ENCODE measurements at regions not wholly inside any gene's neighbourhood (a gene's known extent, or its start where the extent isn't known, plus 50 kb on each side); places are given as distances from the start of the nearest gene placed in this dataset.
"Not testable (repeated sequence)": the region's sequence is repeated elsewhere in the genome, so short reads cannot be mapped to it uniquely, and the experiment has no call there.

GRCh38 chr19:13652810-13653590 is 111.3 kb upstream of the MRI1 start:
- no peak for DNase-seq

- DNase-seq = no peak
These were observed 117.6 kb upstream of the MRI1 start for GRCh38 chr19:13646758-13647157.

DNA sequence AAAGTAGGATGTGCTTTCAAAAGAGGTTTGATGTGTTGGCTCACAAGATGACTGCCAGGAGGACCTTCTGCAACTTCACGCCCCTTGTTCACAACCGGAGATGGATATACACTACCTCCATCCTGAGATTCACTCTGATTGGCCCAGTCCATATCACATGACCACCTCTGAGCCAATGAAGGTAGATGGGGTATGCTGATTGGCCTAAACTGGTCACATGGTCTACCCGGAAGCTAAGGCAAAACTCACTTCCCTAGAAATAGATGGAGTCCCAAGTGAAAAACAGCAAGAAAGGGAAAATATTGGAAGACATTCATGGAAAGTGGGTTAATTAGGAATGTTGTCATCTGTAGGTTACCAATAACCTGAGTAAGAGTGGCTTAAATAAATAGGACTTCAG is 119.7 kb upstream of the MRI1 start:
- no peak for DNase-seq

- no peak for DNase-seq
These were observed 123.7 kb upstream of the MRI1 start for GRCh38 chr19:13640611-13641010.

- DNase-seq = no peak
These were observed 124.9 kb upstream of the MRI1 start for GRCh38 chr19:13639342-13639929.

DNA sequence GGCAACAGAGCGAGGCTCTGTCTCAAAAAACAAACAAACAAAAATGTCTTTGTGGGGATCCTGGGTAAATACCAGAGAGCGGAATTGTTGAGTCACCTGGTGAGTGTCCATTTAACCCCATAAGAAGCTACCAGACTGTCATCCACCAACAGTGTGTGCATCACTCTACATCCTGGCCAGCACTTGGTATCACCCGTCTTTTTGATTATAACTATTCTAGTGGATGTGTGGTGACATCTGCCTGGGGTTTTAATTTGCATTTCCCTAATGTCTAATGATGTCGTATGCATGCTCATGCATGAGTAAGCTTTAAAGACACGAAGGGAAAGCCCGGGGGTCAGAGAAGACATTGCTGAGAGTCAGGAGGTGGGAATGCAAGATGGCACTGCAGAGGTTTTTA is 126.7 kb upstream of the MRI1 start:
- no peak for DNase-seq

- DNase-seq = no peak
These were observed 128.4 kb upstream of the CACNA1A start for GRCh38 chr19:13634658-13635057.

DNA sequence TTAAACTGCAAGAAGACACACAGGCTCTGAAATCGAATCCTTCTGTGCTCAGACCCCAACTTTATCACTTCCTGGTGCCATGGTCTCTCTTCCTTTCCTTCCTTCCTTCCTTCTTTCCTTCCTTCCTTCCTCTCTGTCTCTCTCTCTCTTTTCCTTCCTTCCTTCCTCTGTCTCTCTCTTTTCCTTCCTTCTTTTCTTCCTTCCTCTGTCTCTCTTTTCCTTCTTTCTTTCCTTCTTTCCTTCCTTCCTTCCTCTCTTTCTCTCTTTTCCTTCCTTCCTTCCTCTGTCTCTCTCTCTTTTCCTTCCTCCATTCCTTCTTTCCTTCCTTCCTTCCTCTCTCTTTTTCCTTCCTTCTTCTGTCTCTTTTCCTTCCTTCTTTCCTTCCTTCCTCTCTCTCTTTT is 127.2 kb upstream of the CACNA1A start:
- DNase-seq = no peak

GRCh38 chr19:13633109-13633508 is 126.8 kb upstream of the CACNA1A start:
- peak; percentile 97 to 99 for DNase-seq

DNA sequence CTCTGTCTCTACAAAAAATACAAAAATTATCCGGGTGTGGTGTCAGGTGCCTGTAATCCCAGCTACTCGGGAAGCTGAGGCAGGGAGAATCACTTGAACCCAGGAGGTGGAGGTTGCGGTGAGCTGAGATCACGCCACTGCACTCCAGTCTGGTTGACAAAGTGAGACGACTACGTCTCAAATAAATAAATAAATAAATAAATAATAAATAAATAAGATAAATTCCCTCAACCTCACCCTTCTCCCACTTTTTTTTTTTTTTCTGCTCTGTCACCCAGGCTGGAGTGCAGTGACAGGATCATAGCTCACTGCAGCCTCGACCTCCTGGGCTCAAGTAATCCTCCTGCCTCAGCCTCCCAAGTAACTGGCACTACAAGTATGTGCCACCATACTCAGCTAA is 125.9 kb upstream of the CACNA1A start:
- DNase-seq = not testable (repeated sequence)

- no peak for DNase-seq
These were observed 123.5 kb upstream of the CACNA1A start for GRCh38 chr19:13629687-13630357.

- no peak for DNase-seq
These were observed 121.3 kb upstream of the CACNA1A start for GRCh38 chr19:13627531-13627930.

DNA sequence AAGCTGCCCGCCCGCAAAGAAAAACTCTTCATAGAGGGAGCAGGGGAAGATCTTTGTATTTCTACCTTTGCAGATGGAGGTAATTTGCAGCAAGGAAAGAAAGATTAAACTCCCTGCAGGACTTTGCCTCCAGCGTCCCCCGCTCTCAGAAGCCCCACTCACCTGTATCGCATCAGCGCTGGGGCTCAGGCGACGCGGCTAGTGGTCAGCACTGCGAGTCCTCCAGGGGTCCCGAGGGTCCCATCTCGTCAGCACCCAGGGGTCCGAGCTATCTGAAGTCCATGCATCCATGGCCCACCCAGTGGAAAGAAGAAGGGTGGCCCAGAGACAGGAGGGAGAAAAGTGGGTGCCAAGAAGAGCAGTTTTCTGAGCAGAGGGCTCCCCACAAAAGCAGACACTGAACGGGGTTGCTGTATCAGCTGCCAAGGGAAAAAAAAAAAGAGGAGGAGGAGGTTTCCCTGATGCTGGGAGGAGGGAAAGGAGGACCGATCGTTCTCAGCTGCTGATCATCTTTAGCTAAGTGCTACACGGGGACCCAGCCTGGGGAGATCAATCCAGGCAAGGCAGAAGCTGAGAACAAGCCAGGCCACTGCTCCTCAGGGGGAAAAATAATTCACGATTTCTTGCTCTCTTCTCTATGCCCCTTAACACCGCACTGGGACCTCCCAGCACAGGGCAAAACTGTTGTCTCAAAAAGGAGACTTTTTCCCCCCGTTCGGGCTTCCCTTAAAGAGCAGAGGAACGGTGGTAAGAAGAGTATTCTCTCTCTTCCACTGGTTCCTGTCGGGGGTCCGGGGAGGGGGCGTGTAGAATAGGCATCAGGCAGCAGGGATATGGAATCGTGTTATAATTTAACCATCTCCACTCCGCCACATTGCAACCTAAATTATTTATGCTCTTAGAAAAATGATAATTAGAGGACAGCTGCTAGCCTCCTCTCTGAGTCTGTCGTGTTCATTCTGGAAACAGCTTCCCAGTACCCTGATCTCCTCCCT is 117.7 kb upstream of the CACNA1A start:
- DNase-seq = no peak

- no peak for DNase-seq
These were observed 116.8 kb upstream of the CACNA1A start for GRCh38 chr19:13622766-13623715.

DNA sequence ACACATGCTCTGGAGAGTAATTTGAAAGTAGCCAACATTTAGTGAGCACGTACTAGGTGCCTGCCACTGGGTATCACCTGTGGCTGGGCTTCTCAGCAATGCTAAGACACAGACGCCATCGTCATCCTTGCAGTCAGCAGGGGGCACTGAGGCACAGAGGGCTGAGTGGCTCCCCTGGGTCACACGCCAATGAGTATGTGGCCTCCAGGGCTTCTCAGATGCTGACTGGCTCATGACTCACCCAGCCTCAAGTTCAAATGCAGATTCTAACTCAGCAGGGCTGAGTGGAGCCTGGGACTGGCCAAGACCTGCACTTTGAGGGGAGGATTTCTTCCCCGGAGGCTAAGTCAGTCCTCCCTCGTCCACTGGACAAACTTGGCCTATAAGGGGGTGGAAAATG is 115.1 kb upstream of the CACNA1A start:
- DNase-seq = no peak

DNA sequence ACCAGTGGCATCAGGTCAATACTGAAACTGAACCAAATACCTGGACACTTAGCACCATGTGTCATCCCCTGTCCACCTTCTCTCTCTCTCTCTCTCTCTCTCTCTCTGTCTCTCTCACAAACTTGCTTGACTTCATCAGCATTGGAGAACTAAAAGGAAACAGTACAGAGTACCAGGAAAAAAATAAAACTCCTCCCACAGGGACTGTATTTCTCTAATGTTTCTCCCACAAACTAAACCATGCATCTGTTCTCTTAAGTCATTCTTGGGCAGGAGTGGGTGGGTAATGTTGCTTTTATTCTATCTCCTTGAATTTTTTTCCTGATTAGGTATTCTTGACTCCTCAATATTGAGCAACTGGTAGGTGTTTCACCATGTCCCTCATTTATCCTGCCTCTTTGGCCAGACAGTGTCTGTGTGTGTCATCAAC is 112.9 kb upstream of the CACNA1A start:
- no peak for DNase-seq

GRCh38 chr19:13615890-13616289 is 109.6 kb upstream of the CACNA1A start:
- DNase-seq = peak in 1 of 2 experiments; percentile 28

DNA sequence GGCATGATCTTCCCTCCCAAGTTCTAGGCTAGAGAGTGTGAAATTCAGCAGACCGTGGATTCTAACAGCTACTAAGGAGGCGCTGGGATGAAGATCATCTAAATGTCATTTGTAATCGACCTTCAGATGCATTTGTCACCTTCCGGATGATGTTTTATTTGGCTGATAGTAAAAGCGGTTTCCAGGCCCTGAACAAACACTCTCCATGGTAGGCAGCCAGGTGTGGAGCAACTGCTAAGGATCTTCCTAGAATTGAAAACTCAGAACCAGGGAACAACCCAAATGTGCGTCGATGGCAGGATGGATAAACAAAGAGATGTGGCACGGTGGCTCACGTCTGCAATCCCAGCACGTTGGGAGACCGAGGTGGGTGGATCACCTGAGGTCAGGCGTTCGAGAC is 107.2 kb upstream of the CACNA1A start:
- peak; percentile 88 to 90 for DNase-seq

GRCh38 chr19:13611596-13611995 is 105.3 kb upstream of the CACNA1A start:
- DNase-seq = no peak

DNA sequence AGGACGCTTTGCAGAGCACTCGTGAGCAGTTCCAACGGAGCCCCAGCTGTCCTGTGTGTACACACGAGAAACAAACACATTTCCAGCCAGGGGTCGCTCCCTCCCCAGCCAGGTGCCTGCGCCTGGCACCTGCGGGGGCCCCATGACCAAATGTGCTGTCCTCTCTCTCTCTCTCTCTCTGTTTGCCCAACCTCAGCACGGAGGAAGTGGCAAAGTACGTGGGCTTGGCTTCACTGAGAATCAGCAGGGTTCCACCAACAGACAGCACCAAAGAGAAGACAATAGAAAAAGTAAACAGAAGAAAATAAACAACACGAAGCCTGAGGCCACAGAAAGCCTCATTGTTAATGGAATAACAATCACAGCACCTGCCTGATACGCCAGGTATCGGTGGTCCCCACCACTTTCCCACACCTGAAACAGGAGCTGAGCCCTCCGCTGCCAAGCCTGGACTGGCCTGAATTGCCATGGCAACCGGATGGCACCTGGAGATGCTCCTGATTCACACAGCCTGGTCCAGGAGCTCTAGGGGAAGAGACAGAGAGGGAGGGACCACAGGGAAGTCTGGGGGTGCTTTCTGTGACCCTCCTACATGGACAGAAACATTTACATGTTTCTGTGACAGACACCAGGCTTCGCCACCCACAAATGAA is 103.9 kb upstream of the CACNA1A start:
- peak; percentile 91 to 92 for DNase-seq

DNA sequence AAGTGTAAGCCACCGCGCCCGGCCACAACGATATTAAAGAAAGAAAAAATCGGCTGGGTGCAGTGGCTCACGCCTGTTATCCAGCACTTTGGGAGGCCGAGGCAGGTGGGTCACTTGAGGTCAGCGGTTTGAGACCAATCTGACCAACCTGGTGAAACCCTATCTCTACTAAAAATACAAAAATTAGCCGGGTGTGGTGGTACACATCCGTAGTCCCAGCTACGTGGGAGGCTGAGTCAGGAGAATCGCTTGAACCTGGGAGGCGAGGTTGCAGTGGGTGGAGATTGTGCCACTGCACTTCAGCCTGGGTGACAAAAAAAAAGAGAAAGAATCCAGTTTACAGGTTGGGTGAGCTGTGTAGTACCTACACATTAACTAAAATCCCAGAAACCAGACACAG is 99.9 kb upstream of the CACNA1A start:
- no peak for DNase-seq
